HepG2 (cell line): ENCODE measurements at regions not wholly inside any gene's neighbourhood (a gene's known extent, or its start where the extent isn't known, plus 50 kb on each side); places are given as distances from the start of the nearest gene placed in this dataset.
"Not testable (repeated sequence)": the region's sequence is repeated elsewhere in the genome, so short reads cannot be mapped to it uniquely, and the experiment has no call there.

Experiments
- ATAC-seq: fragments of 200-7000 bp; cut with Tn5 transposase; 3 replicates; pipeline ENCODE4 v1.9.1; 2020; ENCODE audit warnings: mild to moderate bottlenecking, moderate library complexity
- BruUV-seq: library from RNA; stranded (reverse); fragments of 400-500 nt; replicated peaks from 2 replicates; lab custom pipeline; 2021; lab: Mats Ljungman, UMichigan
- CTCF ChIA-PET: fragments of 300-600 bp; formaldehyde crosslinking; extraction: SDS; loops from one replicate; lab custom pipeline; 2021; ENCODE audit warnings: low total read pairs, inconsistent platforms, low intra/inter-chr PET ratio; lab: Yijun Ruan, JAX
- POLR2A ChIA-PET: fragments of 350-600 bp; sonication (Branson Sonifier 250); formaldehyde crosslinking; loops from one replicate; lab custom pipeline; 2020; ENCODE audit warnings: antibody characterized with exemption, inconsistent platforms; lab: Yijun Ruan, JAX
- DNase-seq: peaks from one replicate; pipeline ENCODE4 v3.0.0-alpha.2; 2015; ENCODE audit warnings: low spot score
- FAIRE-seq: peaks from 3 replicates; lab custom pipeline; 2011; peaks lifted over from hg19 to GRCh38; lab: Jason Lieb, UNC
- H2AFZ ChIP-seq: one replicate; pipeline ENCODE4 v1.6.1; 2011; ENCODE audit warnings: low read length, inconsistent platforms
- H3K27ac ChIP-seq: fragments of 300-600 bp; 3 replicates; pipeline ENCODE4 v1.8.0; 2011; ENCODE audit warnings: mixed run types, mild to moderate bottlenecking, mixed read lengths, low read length, inconsistent platforms; ENCODE audit not compliant: insufficient read depth; ENCODE audit errors: extremely low read length
- H3K27me3 ChIP-seq, 2 experiments: fragments of 200-600 bp in 1 of 2; 2 replicates in 1 of 2; 3 replicates in 1 of 2; pipeline versions ENCODE4 v1.6.0 to v1.8.0; 2011; ENCODE audit warnings: low read length in 2 of 2, mild to moderate bottlenecking in 2 of 2, moderate library complexity in 2 of 2, inconsistent platforms in 1 of 2; ENCODE audit not compliant: insufficient read depth in 2 of 2, control insufficient read depth in 1 of 2
- H3K36me3 ChIP-seq, 2 experiments: fragments of 200-600 bp in 1 of 2; replicated peaks in 1 of 2; 2 replicates in 1 of 2; 3 replicates in 1 of 2; pipeline versions ENCODE4 v1.5.1 to v1.8.0; 2011; ENCODE audit warnings: low read length in 2 of 2, inconsistent platforms in 1 of 2; ENCODE audit not compliant: insufficient read depth in 2 of 2, control insufficient read depth in 1 of 2
- H3K4me1 ChIP-seq: 2 replicates; pipeline ENCODE4 v1.5.1; 2012; ENCODE audit warnings: low read length, inconsistent platforms; ENCODE audit not compliant: insufficient read depth
- H3K4me2 ChIP-seq: 2 replicates; pipeline ENCODE4 v1.6.0; 2011; ENCODE audit warnings: low read depth, low read length, inconsistent platforms
- H3K4me3 ChIP-seq, 3 experiments: fragments of 200-600 bp in 1 of 3; sonication (generic), shearing (Covaris generic) in 1 of 3; replicated peaks in 1 of 3; 2 replicates each; pipeline ENCODE4 v1.5.1; 2011 to 2016; ENCODE audit warnings: low read length in 3 of 3, inconsistent platforms in 2 of 3, low read depth in 2 of 3, mild to moderate bottlenecking in 2 of 3, control low read depth in 1 of 3, mixed read lengths in 1 of 3; ENCODE audit not compliant: insufficient read depth in 1 of 3
- H3K79me2 ChIP-seq: one replicate; pipeline ENCODE4 v1.6.1; 2011; ENCODE audit warnings: low read length, inconsistent platforms; ENCODE audit not compliant: insufficient read depth
- H3K9ac ChIP-seq: 2 replicates; pipeline ENCODE4 v1.6.0; 2011; ENCODE audit warnings: mild to moderate bottlenecking, low read depth, low read length, inconsistent platforms; ENCODE audit not compliant: insufficient read depth
- H3K9me3 ChIP-seq: 2 replicates; pipeline ENCODE4 v1.5.1; 2012; ENCODE audit warnings: mild to moderate bottlenecking, low read length
- H4K20me1 ChIP-seq: 2 replicates; pipeline ENCODE4 v1.6.0; 2011; ENCODE audit warnings: inconsistent platforms, mild to moderate bottlenecking, low read length, moderate library complexity; ENCODE audit not compliant: insufficient read depth
- ATF7 ChIP-seq, 2 experiments: fragments of 450-650 bp in 1 of 2; sonication (generic) in 1 of 2; formaldehyde crosslinking in 1 of 2; IDR thresholded peaks; 2 replicates each; pipeline versions ENCODE4 v1.4.0 to v1.6.1; 2016 to 2020; ENCODE audit warnings: antibody characterized with exemption in 1 of 2, mild to moderate bottlenecking in 1 of 2, missing genetic modification reagents in 1 of 2
- CREB1 ChIP-seq, 2 experiments: fragments of 450-650 bp in 1 of 2; IDR thresholded peaks; 2 replicates each; pipeline ENCODE4 v1.6.1; 2016 to 2017; ENCODE audit warnings: control low read depth in 1 of 2, mild to moderate bottlenecking in 1 of 2, missing compliant biosample characterization in 1 of 2, missing genetic modification characterization in 1 of 2
- WGBS: methylation state at CpG from one replicate; pipeline ENCODE4 v1.1.6; 2017; ENCODE audit warnings: low lambda C conversion rate; 5-methylcytosine and 5-hydroxymethylcytosine counted together
- in situ Hi-C: cut with HindIII; loops from 2 replicates; pipeline ENCODE4 v1.10.0; 2017; ENCODE audit warnings: low pct_unique_long_range_greater_than_20kb; ENCODE audit not compliant: extremely low pct_ligation_motif_present
- intact Hi-C: fragments of 100-400 bp; cut with micrococcal nuclease; formaldehyde crosslinking; loops from one replicate; pipeline ENCODE4 v1.10.0; 2022; ENCODE audit not compliant: unreplicated experiment

DNA sequence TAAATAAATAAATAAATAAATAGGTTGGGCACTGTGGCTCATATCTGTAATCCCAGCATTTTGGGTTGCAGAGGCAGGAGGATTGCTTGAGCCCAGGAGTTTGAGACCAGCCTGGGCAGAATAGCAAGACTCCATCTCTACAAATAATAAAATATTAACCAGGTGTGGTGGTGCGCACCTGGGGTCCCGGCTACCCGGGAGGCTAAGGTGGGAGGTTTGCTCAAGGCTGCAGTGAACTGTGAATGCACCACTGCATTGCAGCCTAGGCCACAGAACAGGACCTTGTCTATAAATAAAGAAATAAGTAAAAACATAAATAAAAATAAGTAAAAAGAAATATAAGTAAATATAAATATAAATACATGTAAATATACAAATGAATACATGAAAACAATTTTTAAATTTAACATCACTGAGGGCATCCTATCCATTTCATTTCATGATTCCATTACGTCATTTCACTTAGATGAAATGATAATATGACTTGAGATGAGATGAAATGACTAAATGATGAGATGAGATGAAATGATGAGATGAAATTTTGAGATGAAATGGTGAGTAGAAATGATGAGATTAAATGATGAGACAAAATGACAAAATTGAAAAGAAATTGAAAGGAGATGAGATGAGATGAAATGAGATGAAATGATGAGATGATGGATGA lies 233.4 kb downstream of the GOLGA6L6 start:
- H3K9ac ChIP-seq; H3K36me3 ChIP-seq; FAIRE-seq; intact Hi-C loops; BruUV-seq; DNase-seq; H4K20me1 ChIP-seq; H3K27me3 ChIP-seq; ATAC-seq; TF ChIP-seq CREB1, ATF7 (CRISPR knock-in tag; IDR thresholded peaks at IDR 0.05): not testable (repeated sequence)
- H3K9me3 ChIP-seq = peaks cover 66% of the 10 kb centered on the region
- peak; percentile 78 for TF ChIP-seq CREB1 (IDR thresholded peaks at IDR 0.05)
- peak; percentile 98 for TF ChIP-seq ATF7 (IDR thresholded peaks at IDR 0.05)
- TF ChIP-seq, all 625 proteins: peak for 2; not testable (repeated sequence) for 623
- H2AFZ ChIP-seq, H3K79me2 ChIP-seq, H3K27ac ChIP-seq, H3K4me1 ChIP-seq, POLR2A ChIA-PET, H3K4me3 ChIP-seq, CTCF ChIA-PET, in situ Hi-C loops, H3K4me2 ChIP-seq: not testable (repeated sequence)
- 64% methylated on average over 4 of the region's 4 CpGs for WGBS

DNA sequence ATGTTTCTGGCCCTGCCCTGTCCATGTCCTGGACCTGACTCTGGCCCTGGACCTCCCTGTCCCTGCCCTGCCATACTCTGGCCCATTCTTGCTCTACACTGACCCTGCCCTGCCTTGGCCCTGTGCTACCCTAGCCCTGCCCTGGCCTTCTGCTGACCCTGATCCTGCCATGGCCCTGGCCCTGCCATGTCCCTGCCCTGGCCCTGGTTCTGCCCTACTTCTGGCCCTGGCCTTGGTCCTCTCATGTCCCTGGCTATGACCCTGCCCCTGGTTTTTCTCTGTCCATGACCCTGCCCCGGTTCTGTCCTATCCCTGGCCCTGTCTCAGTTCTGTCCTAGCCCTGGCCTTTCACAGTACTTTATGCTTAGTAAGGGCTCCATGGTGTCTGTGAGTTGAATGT lies 234.5 kb downstream of the GOLGA6L6 start:
- in situ Hi-C loops, H3K27ac ChIP-seq, POLR2A ChIA-PET, H2AFZ ChIP-seq, BruUV-seq, intact Hi-C loops, FAIRE-seq, H3K79me2 ChIP-seq, H3K9ac ChIP-seq, H4K20me1 ChIP-seq, H3K4me3 ChIP-seq, CTCF ChIA-PET, H3K36me3 ChIP-seq, DNase-seq, ATAC-seq, H3K4me1 ChIP-seq, H3K4me2 ChIP-seq, H3K27me3 ChIP-seq: not testable (repeated sequence)
- peaks cover 67% of the 10 kb centered on the region for H3K9me3 ChIP-seq
- WGBS = 0% methylated on average over 1 of the region's 1 CpG

DNA sequence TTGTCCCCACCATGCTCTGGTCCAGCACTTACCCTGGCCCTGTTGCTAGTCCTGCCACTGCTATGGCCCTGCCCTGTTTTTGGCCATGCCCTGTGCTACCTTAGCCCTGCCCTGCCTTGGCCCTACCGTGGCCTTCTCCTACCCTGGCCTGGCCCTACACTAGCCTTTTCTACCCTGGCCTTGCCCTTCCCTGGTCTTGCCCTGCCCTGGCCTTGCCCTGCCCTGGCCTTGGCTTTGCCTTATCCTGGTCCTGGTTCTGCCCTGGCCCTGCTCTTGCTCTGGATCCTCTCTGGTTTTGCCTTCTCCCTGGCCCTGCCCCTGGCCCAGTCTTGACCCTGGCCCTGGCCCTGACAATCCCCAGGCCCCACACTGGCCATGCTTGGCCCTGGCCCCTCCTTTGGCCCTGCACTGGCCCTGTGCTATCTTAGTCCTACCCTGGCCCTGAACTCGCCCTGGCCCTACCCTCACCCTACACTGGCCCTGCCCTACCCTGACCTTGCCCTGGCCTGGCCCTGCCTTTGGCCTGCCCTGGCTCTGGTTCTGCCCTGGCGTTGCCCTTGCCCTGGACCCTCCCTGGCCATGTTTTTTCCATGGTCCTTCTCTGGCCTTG lies 235.0 kb downstream of the GOLGA6L6 start:
- ATAC-seq, POLR2A ChIA-PET, H3K27me3 ChIP-seq, FAIRE-seq, DNase-seq, CTCF ChIA-PET, H3K4me2 ChIP-seq, H3K4me1 ChIP-seq, H3K27ac ChIP-seq, H3K36me3 ChIP-seq, in situ Hi-C loops, H3K79me2 ChIP-seq, H3K9ac ChIP-seq, H2AFZ ChIP-seq, BruUV-seq, intact Hi-C loops, H4K20me1 ChIP-seq, H3K4me3 ChIP-seq: not testable (repeated sequence)
- H3K9me3 ChIP-seq = peaks cover 67% of the 10 kb centered on the region
- 14% methylated on average over 3 of the region's 3 CpGs for WGBS

DNA sequence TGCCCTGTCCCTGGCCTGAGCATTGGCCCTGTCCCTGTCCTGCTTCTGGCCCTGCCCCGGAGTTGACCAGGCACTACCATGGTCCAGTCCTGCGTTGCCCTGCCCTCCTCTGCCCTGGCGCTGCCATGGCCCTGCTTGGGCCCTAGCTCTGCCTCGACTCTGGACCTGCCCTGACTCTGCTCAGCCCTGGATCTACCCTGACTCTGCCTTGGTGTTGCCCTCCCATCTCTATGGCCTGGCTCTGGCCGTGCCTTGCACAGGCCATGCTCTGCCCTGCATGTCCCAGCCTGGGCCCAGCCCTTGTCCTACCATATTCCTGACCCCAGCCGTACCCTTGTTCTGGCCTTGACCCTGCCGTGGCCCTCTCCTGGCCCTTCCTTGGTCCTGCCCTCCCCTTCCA lies 235.7 kb downstream of the GOLGA6L6 start:
- H3K36me3 ChIP-seq, DNase-seq, H3K4me1 ChIP-seq, H3K79me2 ChIP-seq, H4K20me1 ChIP-seq, ATAC-seq, H3K4me2 ChIP-seq, intact Hi-C loops, H3K27ac ChIP-seq, H3K27me3 ChIP-seq, BruUV-seq, H3K9ac ChIP-seq, CTCF ChIA-PET, H2AFZ ChIP-seq, in situ Hi-C loops, FAIRE-seq, POLR2A ChIA-PET, H3K4me3 ChIP-seq: not testable (repeated sequence)
- peaks cover 66% of the 10 kb centered on the region for H3K9me3 ChIP-seq
- WGBS = 33% methylated on average over 6 of the region's 7 CpGs
